HepG2 (cell line): ENCODE measurements at regions not wholly inside any gene's neighbourhood (a gene's known extent, or its start where the extent isn't known, plus 50 kb on each side); places are given as distances from the start of the nearest gene placed in this dataset.

Experiments
- ATAC-seq: fragments of 200-7000 bp; cut with Tn5 transposase; 3 replicates; pipeline ENCODE4 v1.9.1; 2020; ENCODE audit warnings: mild to moderate bottlenecking, moderate library complexity
- BruUV-seq: library from RNA; stranded (reverse); fragments of 400-500 nt; replicated peaks from 2 replicates; lab custom pipeline; 2021; lab: Mats Ljungman, UMichigan
- CTCF ChIA-PET: fragments of 300-600 bp; formaldehyde crosslinking; extraction: SDS; loops from one replicate; lab custom pipeline; 2021; ENCODE audit warnings: low total read pairs, inconsistent platforms, low intra/inter-chr PET ratio; lab: Yijun Ruan, JAX
- POLR2A ChIA-PET: fragments of 350-600 bp; sonication (Branson Sonifier 250); formaldehyde crosslinking; loops from one replicate; lab custom pipeline; 2020; ENCODE audit warnings: antibody characterized with exemption, inconsistent platforms; lab: Yijun Ruan, JAX
- DNase-seq: peaks from one replicate; pipeline ENCODE4 v3.0.0-alpha.2; 2015; ENCODE audit warnings: low spot score
- FAIRE-seq: peaks from 3 replicates; lab custom pipeline; 2011; peaks lifted over from hg19 to GRCh38; lab: Jason Lieb, UNC
- H2AFZ ChIP-seq: one replicate; pipeline ENCODE4 v1.6.1; 2011; ENCODE audit warnings: low read length, inconsistent platforms
- H3K27ac ChIP-seq: fragments of 300-600 bp; 3 replicates; pipeline ENCODE4 v1.8.0; 2011; ENCODE audit warnings: mixed run types, mild to moderate bottlenecking, mixed read lengths, low read length, inconsistent platforms; ENCODE audit not compliant: insufficient read depth; ENCODE audit errors: extremely low read length
- H3K27me3 ChIP-seq, 2 experiments: fragments of 200-600 bp in 1 of 2; 2 replicates in 1 of 2; 3 replicates in 1 of 2; pipeline versions ENCODE4 v1.6.0 to v1.8.0; 2011; ENCODE audit warnings: low read length in 2 of 2, mild to moderate bottlenecking in 2 of 2, moderate library complexity in 2 of 2, inconsistent platforms in 1 of 2; ENCODE audit not compliant: insufficient read depth in 2 of 2, control insufficient read depth in 1 of 2
- H3K36me3 ChIP-seq, 2 experiments: fragments of 200-600 bp in 1 of 2; replicated peaks in 1 of 2; 2 replicates in 1 of 2; 3 replicates in 1 of 2; pipeline versions ENCODE4 v1.5.1 to v1.8.0; 2011; ENCODE audit warnings: low read length in 2 of 2, inconsistent platforms in 1 of 2; ENCODE audit not compliant: insufficient read depth in 2 of 2, control insufficient read depth in 1 of 2
- H3K4me1 ChIP-seq: 2 replicates; pipeline ENCODE4 v1.5.1; 2012; ENCODE audit warnings: low read length, inconsistent platforms; ENCODE audit not compliant: insufficient read depth
- H3K4me2 ChIP-seq: 2 replicates; pipeline ENCODE4 v1.6.0; 2011; ENCODE audit warnings: low read depth, low read length, inconsistent platforms
- H3K4me3 ChIP-seq, 3 experiments: fragments of 200-600 bp in 1 of 3; sonication (generic), shearing (Covaris generic) in 1 of 3; replicated peaks in 1 of 3; 2 replicates each; pipeline ENCODE4 v1.5.1; 2011 to 2016; ENCODE audit warnings: low read length in 3 of 3, inconsistent platforms in 2 of 3, low read depth in 2 of 3, mild to moderate bottlenecking in 2 of 3, control low read depth in 1 of 3, mixed read lengths in 1 of 3; ENCODE audit not compliant: insufficient read depth in 1 of 3
- H3K79me2 ChIP-seq: one replicate; pipeline ENCODE4 v1.6.1; 2011; ENCODE audit warnings: low read length, inconsistent platforms; ENCODE audit not compliant: insufficient read depth
- H3K9ac ChIP-seq: 2 replicates; pipeline ENCODE4 v1.6.0; 2011; ENCODE audit warnings: mild to moderate bottlenecking, low read depth, low read length, inconsistent platforms; ENCODE audit not compliant: insufficient read depth
- H3K9me3 ChIP-seq: 2 replicates; pipeline ENCODE4 v1.5.1; 2012; ENCODE audit warnings: mild to moderate bottlenecking, low read length
- H4K20me1 ChIP-seq: 2 replicates; pipeline ENCODE4 v1.6.0; 2011; ENCODE audit warnings: inconsistent platforms, mild to moderate bottlenecking, low read length, moderate library complexity; ENCODE audit not compliant: insufficient read depth
- YEATS4 ChIP-seq: sonication (generic); formaldehyde crosslinking; IDR thresholded peaks from 2 replicates; pipeline ENCODE4 v1.4.0; 2020; ENCODE audit warnings: missing genetic modification reagents, borderline replicate concordance
- ZMYM3 ChIP-seq: sonication (generic); formaldehyde crosslinking; IDR thresholded peaks from 2 replicates; pipeline ENCODE4 v1.5.1; 2020; ENCODE audit warnings: mild to moderate bottlenecking, missing genetic modification reagents
- ZNF496 ChIP-seq: sonication (generic); formaldehyde crosslinking; IDR thresholded peaks from 2 replicates; pipeline ENCODE4 v1.8.1; 2023; ENCODE audit warnings: mild to moderate bottlenecking, moderate library complexity, missing genetic modification reagents; ENCODE audit not compliant: insufficient replicate concordance
- ZNF768 ChIP-seq: sonication (generic); formaldehyde crosslinking; IDR thresholded peaks from 2 replicates; pipeline ENCODE4 v1.4.0; 2020; ENCODE audit warnings: missing genetic modification reagents
- WGBS: methylation state at CpG from one replicate; pipeline ENCODE4 v1.1.6; 2017; ENCODE audit warnings: low lambda C conversion rate; 5-methylcytosine and 5-hydroxymethylcytosine counted together
- in situ Hi-C: cut with HindIII; loops from 2 replicates; pipeline ENCODE4 v1.10.0; 2017; ENCODE audit warnings: low pct_unique_long_range_greater_than_20kb; ENCODE audit not compliant: extremely low pct_ligation_motif_present
- intact Hi-C: fragments of 100-400 bp; cut with micrococcal nuclease; formaldehyde crosslinking; loops from one replicate; pipeline ENCODE4 v1.10.0; 2022; ENCODE audit not compliant: unreplicated experiment
- TF ChIP-seq, protein P1 (sequence below): sonication (generic); formaldehyde crosslinking; IDR thresholded peaks from 2 replicates; pipeline ENCODE4 v1.4.0; 2020; ENCODE audit warnings: missing genetic modification reagents
- TF ChIP-seq, protein P2 (sequence below), 2 experiments: IDR thresholded peaks; 2 replicates each; pipeline ENCODE4 v1.6.1; 2011 to 2012; ENCODE audit warnings: low read length in 2 of 2, borderline replicate concordance in 1 of 2, low read depth in 1 of 2, mild to moderate bottlenecking in 1 of 2, moderate library complexity in 1 of 2

DNA sequence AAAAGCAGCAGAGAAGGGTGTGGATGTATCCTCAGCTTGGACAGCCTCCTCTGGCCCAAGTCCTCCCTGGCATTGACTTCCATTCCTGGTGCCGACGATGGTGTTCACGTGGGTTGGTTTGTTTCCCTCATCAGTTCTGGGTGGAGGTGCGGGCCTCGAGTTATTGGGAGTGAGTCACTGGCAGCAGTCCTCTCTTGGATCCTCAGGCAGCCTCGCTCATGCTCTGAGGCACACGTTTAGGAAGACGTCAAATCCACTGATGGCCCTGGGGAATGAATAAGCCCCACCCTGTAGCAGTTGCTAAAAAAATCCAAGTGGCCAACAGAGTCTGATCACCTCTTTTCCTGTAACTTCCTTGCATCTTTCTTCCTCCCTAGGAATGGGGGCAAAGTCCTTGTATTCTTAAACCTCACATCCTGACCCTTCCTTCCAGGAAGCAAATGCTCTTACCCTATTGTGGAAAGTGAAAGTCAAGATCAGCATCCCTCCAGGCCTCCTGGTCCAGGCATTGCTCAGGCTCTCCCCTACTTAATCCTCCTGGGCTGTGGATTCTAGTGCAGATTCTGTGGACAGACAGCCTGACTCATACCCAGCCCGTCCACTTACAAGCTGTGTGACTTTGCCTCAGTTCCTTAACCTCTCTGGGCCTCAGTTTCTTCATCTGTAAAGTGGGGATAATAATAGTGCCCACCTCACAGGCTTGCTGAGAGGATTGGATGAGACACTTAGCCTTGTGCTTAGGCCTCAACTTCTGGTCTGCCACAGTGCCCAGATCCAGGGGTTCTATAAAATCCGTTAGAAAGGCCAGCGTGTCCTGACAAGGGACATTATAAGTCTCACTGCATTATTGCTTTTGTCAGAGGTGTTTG, 111.1 kb downstream of the TLR5 start:
- H2AFZ ChIP-seq: no peak overlapping the region
- FAIRE-seq (no peak), DNase-seq (no peak), ATAC-seq (no peak)
- CTCF ChIA-PET: no interaction called here
- TF ChIP-seq ZNF768 (CRISPR knock-in tag) (peak; percentile 82), ZMYM3 (peak; percentile 57; the same call in 1 of the 2 replicates), ZNF496 (CRISPR knock-in tag) (no peak)
- H3K4me3 ChIP-seq: no peak overlapping the region
- H4K20me1 ChIP-seq: no peaks in the 10 kb centered on the region
- no peaks in the 10 kb centered on the region for H3K9me3 ChIP-seq
- intact Hi-C loops: no loop called here
- H3K9ac ChIP-seq: no peak overlapping the region
- no TSS peak for BruUV-seq
- 21% methylated on average over 6 of the region's 11 CpGs for WGBS
- POLR2A ChIA-PET: no interaction called here
- no peak overlapping the region for H3K4me2 ChIP-seq
- H3K27me3 ChIP-seq: peaks cover 0 to 6% of the 10 kb centered on the region in 2 experiments; a peak in 1 of 5 replicates
- no peaks in the 10 kb centered on the region for H3K4me1 ChIP-seq
- H3K27ac ChIP-seq: no peak overlapping the region
- in situ Hi-C loops: no loop called here
- no peaks in the 10 kb centered on the region for H3K79me2 ChIP-seq
- no peaks in the 10 kb centered on the region for H3K36me3 ChIP-seq

DNA sequence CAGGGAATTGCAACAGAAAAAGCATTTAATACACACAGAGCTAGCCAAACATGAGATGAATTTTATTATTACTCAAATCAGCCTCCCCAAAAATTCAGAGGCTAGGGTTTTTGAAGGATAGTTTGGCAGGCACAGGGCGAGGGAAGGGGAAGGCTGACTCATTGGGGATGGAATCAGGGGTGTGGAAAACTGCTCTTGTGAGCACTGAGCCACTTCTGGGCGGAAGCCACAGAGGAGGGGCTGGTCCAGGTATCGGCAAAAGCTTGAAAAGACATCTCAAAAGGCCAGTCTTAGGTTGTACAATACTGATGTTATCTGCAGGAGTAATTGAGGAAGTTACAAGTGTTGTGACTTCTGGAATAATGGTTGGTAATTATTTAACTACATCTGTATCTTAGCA, 109.4 kb downstream of the TLR5 start:
- no peak for FAIRE-seq
- H3K79me2 ChIP-seq: no peaks in the 10 kb centered on the region
- POLR2A ChIA-PET: no interaction called here
- no peak overlapping the region for H3K27ac ChIP-seq
- DNase-seq: no peak
- no peak overlapping the region for H3K9ac ChIP-seq
- H3K4me3 ChIP-seq: no peak overlapping the region
- no peaks in the 10 kb centered on the region for H3K9me3 ChIP-seq
- no peak overlapping the region for H2AFZ ChIP-seq
- peaks cover 0 to 6% of the 10 kb centered on the region in 2 experiments; a peak in 1 of 5 replicates for H3K27me3 ChIP-seq
- BruUV-seq: no TSS peak
- CTCF ChIA-PET: no interaction called here
- no peaks in the 10 kb centered on the region for H4K20me1 ChIP-seq
- intact Hi-C loops: no loop called here
- ATAC-seq: no peak
- TF ChIP-seq, protein P1, sequence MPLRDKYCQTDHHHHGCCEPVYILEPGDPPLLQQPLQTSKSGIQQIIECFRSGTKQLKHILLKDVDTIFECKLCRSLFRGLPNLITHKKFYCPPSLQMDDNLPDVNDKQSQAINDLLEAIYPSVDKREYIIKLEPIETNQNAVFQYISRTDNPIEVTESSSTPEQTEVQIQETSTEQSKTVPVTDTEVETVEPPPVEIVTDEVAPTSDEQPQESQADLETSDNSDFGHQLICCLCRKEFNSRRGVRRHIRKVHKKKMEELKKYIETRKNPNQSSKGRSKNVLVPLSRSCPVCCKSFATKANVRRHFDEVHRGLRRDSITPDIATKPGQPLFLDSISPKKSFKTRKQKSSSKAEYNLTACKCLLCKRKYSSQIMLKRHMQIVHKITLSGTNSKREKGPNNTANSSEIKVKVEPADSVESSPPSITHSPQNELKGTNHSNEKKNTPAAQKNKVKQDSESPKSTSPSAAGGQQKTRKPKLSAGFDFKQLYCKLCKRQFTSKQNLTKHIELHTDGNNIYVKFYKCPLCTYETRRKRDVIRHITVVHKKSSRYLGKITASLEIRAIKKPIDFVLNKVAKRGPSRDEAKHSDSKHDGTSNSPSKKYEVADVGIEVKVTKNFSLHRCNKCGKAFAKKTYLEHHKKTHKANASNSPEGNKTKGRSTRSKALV (CRISPR knock-in tag): no peak
- TF ChIP-seq, protein P2, sequence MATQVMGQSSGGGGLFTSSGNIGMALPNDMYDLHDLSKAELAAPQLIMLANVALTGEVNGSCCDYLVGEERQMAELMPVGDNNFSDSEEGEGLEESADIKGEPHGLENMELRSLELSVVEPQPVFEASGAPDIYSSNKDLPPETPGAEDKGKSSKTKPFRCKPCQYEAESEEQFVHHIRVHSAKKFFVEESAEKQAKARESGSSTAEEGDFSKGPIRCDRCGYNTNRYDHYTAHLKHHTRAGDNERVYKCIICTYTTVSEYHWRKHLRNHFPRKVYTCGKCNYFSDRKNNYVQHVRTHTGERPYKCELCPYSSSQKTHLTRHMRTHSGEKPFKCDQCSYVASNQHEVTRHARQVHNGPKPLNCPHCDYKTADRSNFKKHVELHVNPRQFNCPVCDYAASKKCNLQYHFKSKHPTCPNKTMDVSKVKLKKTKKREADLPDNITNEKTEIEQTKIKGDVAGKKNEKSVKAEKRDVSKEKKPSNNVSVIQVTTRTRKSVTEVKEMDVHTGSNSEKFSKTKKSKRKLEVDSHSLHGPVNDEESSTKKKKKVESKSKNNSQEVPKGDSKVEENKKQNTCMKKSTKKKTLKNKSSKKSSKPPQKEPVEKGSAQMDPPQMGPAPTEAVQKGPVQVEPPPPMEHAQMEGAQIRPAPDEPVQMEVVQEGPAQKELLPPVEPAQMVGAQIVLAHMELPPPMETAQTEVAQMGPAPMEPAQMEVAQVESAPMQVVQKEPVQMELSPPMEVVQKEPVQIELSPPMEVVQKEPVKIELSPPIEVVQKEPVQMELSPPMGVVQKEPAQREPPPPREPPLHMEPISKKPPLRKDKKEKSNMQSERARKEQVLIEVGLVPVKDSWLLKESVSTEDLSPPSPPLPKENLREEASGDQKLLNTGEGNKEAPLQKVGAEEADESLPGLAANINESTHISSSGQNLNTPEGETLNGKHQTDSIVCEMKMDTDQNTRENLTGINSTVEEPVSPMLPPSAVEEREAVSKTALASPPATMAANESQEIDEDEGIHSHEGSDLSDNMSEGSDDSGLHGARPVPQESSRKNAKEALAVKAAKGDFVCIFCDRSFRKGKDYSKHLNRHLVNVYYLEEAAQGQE (IDR thresholded peaks at IDR 0.05; ENCODE audit: borderline replicate concordance in 1 of 2, low read depth in 1 of 2, low read length in 2 of 2): no peak
- TF ChIP-seq YEATS4 (CRISPR knock-in tag): no peak
- TF ChIP-seq, all 625 proteins: peak for 0
- WGBS: 55% methylated on average over 3 of the region's 3 CpGs
- Histone ChIP-seq H3K4me2 (no peak overlapping the region), H3K36me3 (no peaks in the 10 kb centered on the region), H3K4me1 (no peaks in the 10 kb centered on the region)
- in situ Hi-C loops: no loop called here
